ENCODE measurements at regions not wholly inside any gene's neighbourhood (a gene's known extent, or its start where the extent isn't known, plus 50 kb on each side); places are given as distances from the start of the nearest gene placed in this dataset.

DNA sequence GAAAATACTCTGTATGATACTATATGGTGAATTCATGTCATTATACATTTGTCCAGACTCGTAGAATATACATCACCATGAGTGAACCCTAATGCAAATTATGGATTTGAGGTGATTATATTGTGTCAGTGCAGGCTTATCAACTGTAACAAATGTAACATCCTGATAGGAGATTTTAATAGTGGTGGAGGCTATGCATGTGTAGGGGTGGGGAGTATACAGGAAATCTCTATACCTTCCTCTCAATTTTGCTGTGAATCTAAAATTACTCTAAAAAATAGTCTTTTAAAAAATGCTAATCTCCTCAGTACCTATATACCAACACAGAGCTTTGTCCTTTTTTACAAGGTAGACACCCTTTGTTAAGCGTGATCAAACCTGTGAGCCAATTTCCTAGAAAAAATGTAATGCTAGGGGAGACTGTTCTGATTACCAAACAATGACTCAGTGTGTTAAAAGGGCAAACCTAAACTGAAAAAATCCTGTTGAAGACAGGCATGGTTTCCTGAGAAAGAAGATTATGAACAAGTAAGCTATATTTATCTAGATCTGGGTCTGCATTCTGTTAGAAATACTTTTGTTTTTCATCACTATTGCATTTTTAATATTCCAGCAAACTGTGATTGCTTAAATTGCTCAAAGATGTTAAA, 170.9 kb downstream of the DUSP6 start:
- DNase-seq = no peak

DNA sequence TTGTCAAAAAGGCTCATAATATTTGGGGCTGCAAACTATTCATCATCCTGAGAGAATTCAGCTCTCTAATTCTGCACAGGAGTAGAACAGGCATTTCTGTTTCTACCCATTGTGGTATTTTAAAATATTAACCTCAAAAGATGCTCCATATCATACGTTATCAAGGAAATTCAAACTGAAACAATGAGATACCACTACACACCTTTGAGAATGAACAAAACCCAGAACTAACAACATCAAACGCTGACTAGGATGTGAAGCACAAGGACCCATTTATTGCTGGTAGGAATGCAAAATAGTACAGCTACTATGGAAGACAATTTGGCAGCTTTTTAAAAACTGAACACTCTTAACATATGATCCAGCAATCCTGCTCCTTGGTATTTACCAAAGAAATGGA, 171.8 kb downstream of the DUSP6 start:
- no peak for DNase-seq

DNA sequence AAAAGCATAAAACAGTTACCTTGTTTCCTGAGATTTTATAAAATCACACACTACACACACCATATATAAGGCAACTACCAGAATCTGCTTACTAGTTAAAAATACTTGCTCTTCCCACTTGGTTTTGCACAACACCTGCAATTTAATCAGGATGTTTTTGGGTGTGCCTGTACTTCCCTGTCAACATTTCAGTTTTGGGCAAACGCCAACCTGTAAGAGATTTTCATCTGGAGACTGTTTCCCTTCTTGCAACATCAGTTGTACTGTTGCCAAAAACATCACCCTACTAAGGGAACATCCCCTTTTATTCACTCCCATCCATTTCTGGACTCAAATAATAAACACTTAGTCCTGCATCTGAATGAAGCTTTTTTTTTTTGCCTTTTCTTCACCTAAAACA, 172.3 kb downstream of the DUSP6 start:
- no peak for DNase-seq

DNA sequence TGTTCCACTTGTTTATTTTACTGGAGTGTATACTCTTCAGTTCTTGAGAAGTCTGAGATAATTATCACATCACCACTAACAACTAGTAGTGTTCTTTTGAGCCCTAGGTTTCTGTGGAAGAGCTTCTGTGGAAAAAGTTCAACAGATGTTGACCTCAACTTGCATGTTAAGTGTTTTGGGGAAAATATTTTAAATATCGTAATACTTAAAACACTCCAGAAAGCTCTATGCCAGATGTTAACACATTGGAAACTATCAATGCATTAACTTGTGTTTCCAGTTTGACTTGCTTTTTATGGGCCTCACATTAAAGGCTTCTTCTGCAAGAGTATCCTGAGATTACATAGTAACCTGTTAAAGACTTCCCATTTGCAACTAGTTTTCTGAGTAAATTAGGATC, 173.1 kb downstream of the DUSP6 start:
- DNase-seq = no peak

DNA sequence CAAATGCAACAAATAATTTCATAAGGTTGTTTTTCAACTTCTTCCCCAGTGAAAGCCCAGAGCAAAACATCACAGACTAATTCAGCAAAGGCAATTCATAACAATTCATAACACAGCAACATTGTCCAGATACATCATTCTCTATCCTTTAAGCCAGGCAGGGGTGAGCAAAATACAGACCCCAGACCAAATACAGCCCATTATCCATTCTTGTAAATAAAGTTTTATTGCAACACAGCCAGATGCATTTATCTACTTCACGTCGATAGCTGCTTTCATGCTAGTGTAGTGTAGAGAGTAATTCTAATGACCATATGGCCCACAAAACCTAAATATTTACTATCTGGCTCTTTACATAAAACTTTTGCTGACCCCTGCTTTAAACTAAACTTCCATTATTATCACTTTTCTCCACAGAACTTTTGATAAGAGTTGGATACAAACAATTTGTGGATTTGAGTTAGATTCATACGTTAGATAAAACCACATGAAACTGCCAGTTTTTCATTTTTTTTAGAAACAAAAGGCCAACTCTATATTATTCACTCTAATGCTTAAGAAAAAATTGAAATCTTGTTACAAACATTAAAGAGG, 174.4 kb downstream of the DUSP6 start:
- DNase-seq = no peak

DNA sequence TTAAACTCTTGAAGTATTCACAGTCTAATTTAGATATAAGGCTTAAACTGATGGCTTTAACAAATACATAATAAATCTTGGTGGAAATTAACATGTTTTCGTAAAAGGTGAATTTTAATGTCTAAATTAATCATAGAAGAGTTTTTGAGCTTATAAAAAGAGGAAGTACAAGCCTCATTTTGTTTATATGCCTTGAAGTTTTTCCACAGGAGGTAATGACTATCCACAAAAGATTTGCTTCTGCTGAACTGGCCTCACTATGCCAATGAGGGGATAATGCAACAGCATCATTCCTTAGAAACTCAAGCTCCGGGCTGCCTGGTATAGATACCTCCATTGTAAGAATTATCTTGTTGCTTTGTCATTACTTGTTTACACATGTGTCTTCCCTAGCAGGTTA, 175.6 kb downstream of the DUSP6 start:
- no peak for DNase-seq

DNA sequence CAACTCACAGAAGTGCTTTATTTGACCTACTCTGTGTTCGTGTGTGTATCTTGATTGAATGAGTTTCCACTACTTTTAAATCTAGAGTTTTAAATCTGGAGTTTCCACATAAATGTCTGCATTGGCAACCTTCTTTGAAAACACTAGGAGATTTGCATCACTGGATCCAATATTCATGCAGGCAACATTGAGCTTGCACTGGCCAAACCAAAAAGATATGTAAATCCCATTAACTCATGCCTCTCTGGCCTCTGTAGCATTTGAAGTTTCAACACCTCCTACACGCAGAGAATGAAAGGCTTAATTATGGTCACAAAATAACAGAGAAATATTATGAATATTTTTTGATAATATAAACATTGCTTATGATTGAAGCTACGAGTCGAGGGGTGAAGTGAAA, 178.6 kb downstream of the DUSP6 start:
- DNase-seq = no peak

DNA sequence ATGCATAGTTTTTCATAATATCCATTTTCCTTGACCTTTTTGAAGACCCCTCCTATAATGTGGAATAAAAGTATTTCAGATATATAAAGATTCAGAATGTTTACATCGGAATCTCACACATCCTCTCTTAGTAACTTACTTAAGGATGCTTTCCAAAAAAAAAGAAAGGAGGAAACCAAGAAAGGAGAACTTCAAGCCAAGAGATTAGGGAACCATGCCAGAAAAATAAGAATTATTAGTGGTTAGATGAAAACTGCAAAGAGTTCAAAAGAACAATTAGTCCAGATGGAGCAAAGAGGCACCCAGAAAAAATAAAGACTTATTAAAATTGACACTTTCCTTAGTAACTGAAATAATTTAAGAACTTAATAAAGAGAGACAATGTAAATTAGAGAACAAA, 179.2 kb downstream of the DUSP6 start:
- DNase-seq = no peak

DNA sequence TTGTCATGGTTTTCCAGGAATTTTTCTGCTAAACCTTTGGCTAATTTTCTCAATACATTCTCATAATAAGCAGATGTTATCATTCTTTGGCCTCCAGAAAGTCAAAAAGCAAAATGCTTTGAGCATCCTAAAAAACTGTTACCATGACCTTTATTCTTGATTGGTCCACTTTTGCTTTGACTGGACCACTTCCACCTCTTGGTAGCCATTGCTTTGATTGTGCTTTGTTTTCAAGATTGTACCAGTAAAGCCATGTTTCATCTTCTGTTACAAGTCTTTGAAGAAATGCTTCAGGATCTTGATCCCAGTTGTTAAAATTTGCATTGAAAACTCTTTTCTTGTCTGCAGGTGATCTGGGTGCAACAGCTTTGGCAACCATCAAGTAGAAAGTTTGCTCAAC, 180.1 kb downstream of the DUSP6 start:
- no peak for DNase-seq

DNA sequence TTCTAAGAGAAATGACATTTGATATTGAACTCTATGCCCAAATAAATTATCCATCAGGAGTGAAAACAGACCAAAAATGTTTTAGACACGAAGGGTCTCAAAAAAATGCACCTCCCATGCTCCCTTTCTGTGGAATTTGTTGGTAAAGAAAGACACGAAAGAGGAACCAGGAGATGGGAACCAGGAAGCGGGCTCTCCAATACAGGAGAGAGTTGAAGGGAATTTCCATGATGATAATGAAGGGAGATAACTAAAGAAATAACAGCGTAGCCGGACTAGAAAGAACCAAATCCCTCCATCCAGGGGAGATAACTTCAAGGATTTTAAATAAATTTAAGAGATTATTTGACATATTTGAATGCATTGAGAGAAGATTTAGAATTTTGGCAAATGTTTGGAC, 183.0 kb downstream of the DUSP6 start:
- no peak for DNase-seq

DNA sequence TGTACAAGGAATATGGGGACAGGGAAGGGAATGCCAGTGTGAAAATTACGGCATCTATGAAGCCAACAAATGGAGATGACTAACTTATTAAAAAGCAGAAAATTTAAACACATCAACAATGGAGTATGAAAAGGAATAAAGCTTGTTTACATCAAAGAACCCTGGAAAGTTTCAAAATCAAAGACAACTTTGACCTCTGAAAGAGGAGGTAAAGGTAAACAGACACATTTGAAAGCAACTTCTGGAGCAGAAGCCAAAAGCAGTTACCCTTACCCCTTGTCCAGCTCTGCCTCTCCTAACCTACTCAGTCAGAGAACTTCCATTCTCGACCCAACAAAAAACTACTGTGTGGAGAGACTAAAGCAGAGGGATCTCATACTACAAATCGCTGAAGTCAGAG, 184.3 kb downstream of the DUSP6 start:
- no peak for DNase-seq

DNA sequence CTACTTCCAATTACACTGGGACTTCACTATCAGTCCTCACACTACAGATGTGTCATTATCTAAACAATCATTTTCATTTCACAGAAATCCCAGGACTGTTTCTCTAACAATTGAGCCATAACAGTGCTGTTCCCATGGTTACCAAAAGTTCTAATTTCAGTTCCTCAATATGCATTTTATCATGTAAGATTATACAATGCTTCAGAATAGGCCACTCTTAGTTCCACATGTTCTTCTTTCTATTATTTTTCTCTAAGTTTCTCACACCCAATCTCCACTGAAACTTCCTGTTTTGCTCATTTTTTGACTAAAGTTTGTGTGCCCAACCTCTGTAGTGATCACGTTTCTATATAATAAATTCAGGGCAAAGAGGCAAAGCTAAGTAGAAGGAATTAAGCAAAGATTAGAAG, 185.8 kb downstream of the DUSP6 start:
- no peak for DNase-seq

DNA sequence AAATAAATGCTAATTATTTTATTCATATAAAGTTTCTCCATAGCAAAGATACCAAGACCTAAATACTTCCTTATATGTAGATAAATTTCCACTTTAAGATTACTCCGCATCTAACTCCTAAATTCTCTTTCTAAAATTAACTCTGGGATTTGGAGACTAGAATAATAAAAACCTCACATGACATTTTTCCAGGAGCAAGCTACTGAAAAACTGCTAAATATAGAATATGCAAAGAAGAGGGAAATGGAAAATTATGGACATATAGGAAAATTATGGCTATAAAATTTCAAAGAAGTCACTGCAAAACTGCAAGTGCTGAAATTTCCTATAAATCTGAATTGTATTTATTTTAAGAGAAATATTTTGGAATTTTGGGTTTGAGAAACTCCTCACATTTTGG, 186.2 kb downstream of the DUSP6 start:
- DNase-seq = no peak

DNA sequence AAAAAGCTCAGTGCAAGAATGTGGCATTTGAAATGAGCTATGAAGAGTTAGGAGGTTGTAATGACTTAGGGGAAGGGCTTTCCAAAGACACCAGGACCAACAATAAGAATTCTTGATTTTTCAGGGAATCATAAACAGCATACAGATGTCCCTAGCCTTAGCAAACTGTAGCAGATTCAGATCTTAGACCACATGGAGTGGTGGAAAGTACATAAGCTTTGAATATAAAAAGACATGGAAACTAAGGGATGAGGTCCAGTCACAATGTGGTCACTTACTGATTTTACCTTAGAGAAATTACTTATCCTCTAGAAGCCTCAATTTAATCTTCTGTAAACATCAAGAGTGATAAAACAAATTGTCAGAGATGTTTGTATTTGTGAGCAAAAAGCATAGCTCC, 186.6 kb downstream of the DUSP6 start:
- DNase-seq = no peak

DNA sequence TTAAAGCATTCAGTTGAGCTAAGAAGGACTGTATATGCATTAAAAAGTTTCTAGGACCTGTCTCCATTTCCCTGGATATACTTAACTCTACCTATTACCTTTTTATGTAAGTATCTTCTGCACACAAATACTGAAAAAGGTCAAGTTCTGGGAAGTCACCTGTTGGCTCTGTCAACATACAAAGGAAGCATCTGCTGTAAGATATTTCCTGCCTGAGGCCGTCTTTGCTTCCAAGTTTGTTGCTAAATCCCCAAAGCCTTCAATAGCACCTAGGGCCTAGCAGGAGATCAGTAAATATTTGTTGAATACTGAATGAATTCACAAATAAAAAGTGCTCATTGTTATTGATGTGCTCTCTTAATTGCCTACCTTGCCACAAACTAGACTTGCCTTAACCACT, 188.4 kb downstream of the DUSP6 start:
- no peak for DNase-seq

DNA sequence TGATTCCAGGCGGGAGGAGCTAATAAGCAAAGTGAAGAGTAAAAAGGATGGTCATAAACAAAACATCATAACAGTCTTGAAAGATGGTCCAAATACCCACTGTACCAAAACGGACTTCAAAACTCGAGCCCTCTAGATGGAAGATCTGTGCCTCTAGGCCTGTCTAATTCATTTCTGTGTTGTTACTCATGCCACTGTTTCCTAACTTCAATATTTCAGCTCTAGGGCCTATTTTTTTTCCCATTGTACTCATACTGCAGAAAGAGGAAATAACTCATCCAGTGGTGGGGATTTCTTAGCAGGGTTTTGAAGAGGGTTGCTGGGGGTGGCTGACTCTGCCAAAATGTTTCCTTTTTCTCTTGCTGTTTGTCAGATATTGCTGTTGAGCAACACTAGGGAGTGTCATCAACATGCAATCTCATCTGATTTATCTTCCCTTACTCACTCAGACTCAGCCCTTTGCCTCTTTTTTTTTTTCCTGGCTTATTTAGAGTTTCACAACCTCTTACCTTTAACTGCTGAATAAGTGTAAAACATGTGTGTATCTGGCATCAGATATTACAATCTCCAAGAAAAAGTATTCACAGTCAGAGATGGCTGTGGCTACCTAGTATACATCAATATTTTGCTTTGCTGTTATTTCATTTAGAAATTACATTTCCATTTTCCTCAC, 189.6 kb downstream of the DUSP6 start:
- no peak for DNase-seq

DNA sequence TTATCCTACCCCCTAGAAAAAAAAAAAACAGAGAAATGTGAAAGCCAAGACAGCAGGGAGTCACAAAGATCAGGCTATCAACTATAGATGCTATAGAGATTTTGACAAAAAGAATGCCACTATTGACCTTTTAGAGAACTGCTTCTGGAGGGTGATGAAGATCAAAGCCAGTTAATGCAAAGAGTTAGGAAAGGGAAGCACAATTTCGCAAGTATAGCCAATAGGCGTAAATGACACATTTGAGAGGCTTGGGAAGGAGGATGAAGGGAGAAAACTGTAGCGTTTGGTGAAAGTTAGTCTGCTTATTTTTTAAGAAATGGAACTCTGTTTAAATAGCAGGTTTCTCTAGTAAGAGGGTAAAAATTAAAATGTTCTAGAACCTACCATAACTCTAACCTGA, 190.7 kb downstream of the DUSP6 start:
- no peak for DNase-seq

DNA sequence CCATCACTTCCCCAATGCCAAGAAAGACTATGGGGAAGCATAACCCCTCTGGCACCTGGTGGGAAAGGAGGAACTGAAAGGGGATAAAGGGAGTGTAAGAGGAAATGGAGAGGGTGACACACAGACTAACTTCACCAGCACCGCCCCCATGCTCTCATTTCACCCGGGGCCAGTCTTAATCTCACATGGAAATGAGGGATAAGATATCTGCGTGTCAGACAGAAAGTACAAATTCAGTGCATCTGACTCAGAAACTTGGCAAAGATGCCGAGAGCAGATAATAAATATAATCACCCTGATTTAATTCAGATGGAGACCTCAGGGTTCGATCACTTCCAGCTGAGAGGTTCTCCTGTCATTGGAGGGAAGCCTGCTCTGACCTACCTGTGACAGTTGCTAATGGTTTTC, 191.6 kb downstream of the DUSP6 start:
- DNase-seq = no peak

DNA sequence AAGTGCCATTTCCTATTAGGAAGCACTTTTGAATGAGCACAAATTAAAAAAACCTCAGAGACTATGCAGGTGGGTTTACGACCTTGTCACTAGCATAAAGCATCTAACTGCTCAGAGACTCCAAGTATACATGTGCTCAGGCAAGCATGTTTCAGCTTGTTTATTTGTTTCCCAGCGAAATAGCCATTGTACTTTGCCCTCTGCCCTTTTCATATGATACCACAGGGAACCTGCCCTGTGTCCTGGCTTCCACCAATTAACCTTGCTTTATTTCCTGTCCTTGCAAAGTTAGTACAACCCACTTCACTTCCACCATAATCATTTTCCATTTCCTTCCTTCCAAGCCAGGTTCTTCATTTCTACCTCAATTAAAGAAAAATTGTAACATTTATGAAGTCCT, 194.9 kb downstream of the DUSP6 start:
- no peak for DNase-seq

DNA sequence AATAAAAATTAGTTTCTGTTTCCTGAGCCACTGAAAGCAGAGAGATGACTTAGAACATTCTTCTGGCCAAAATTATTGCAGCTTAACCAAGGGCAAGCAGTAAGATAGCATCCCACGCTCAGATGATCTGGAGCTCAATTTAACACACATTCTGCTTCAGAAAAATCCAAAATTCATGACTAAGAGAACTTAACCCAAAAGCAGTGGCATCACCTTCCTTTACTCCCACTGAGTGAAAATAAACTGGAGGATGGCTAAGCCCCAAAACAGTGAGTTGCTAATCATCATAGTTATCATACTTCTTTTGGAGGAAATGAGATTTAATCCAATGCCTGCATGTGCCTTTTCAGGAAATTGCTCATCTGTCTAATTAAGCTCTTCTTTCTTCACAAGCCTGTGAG, 195.4 kb downstream of the DUSP6 start:
- no peak for DNase-seq

DNA sequence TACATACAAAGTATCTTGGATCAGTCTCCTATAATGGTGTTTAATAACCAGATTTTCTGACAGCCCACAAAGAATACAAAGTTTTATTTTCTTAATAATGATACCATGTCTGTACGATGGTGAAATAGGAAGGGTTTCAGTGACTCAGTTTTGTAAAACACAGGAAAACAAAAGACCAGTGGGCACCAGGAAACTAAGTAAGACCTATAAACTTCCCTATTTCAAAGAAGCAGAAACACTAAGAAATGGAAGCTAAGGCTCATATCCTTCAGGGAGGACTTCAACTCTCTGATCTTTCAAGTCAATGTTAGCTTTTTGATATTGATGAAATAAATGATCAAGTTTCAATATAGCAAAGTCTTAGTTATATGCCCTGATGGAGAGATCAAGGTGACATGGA, 196.0 kb downstream of the DUSP6 start:
- no peak for DNase-seq

DNA sequence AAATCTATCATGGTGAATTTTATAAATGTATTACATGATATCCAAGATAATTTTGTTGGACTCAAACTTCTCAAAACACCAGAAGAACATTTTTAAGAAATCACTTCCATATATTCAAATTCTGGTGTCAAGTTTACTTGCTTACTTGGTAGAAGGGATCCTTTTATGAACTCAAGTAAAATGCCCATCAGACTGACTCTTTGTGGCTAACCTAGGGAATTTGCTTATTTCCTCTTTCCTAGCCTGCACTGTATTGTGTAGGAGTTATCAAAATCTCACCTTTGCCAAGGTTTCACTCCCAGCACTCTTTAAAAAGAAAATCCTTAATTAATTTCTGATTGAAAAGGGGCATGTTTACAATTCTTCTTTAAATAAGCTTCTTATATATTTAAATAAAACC, 196.5 kb downstream of the DUSP6 start:
- no peak for DNase-seq

DNA sequence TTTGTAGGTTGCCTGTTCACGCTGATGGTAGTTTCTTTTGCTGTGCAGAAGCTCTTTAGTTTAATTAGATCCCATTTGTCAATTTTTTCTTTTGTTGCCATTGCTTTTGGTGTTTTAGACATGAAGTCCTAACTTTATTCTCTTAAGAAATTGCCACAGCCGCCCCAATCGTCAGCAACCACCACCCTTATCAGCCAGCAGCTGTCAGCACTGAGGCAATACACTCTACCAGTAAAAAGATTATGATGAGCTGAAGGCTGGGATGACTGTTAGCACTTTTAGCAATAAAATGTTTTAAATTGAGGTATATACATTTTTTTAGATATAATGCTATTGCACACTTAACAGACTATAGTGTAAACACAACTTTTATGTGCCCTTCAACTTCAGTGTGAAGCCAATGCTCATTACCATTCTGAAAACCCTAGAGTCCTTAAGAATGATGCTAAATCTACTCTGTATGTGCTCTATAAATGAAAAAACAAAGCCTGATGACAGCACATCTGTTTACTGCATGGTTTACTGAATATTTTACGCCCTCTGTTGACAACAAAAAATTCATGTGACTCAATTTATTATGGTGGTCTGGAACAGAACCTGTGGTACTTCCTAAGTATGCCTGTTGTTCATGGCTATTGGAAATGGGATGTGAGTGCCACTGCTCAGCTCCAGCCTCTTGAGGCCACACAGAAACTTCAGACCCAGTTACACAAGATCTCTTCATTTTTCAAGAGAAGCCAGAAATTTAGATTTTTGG, 197.4 kb downstream of the DUSP6 start:
- no peak for DNase-seq

DNA sequence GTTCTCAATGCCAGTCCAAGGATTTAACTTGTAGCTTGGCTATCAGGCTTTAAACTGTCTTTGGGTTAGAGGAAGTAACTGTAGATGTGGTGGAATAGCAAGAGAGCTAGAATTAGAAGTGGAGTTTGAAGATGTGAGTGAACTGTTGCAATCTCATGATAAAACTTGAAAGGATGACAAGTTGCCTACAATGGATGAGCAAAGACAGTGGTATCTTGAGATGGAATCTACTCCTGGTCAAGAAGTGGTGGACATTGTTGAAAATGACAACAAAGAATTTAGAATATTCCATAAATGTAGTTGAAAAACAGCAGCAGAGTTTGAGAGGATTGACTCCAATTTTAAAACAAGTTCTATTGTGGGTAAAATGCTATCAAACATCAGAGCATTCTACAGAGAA, 199.0 kb downstream of the DUSP6 start:
- DNase-seq = no peak
